ENCODE measurements at regions not wholly inside any gene's neighbourhood (a gene's known extent, or its start where the extent isn't known, plus 50 kb on each side); places are given as distances from the start of the nearest gene placed in this dataset.

DNA sequence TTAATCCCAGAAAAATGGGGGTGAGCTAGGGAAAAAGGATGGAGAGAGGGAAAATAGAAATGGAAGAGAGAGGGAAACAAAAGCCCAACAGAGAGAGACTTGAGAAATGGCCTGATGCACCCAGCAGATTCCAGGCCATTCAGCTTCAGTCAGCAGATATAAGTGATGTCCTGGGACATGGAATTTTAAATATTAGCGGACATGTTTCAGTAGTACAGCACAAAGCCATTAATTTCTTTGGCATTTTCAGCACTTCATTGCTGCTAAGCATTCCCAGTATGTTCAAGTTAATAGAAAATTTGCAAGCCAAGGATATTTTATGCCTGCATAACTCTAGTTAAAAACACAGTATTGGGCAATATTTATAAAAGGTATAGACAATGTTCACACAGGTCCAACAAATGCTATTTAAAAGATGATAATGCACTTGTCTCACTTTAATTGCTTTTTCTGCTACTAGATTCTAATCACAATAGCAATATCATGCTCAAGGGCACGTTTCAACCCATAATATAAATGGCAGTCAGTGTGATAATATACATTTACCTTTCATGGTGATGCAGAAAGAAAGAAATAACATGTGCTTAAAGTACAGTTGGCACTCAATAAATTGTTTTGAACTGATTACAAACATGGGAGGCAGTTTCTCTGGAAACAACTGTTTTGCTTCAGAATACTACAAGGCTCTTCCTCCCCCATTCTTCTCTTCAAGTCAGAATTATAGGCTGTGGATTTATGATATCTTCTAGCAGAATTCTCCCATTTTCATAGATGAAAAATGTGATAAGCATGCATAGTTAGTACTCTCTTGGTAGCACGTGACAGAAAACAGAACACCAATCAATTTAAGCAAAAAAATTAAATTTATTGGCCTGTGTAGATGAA is 108.1 kb upstream of the MAGI3 start:
- Histone ChIP-seq H4K20me1 (ENCODE audit: control insufficient read depth, insufficient read depth, insufficient read length) (no peaks in the 10 kb centered on the region), H3K79me1 (ENCODE audit: insufficient read depth, low read depth, low read length, poor library complexity, severe bottlenecking) (no peaks in the 10 kb centered on the region), H2BK120ac (ENCODE audit: low read depth, low read length, poor library complexity, severe bottlenecking) (no peak overlapping the region), H2BK20ac (ENCODE audit: low read depth, low read length, poor library complexity, severe bottlenecking) (no peak overlapping the region), H3K9me3 (ENCODE audit: control insufficient read depth, low read depth, low read length) (no peaks in the 10 kb centered on the region), H3K23me2 (ENCODE audit: insufficient read length, low read depth, low read length, poor library complexity, severe bottlenecking) (no peaks in the 10 kb centered on the region), H2BK15ac (ENCODE audit: low read depth, low read length) (no peak overlapping the region), H3K27me3 (ENCODE audit: insufficient read depth, low read length) (no peaks in the 10 kb centered on the region), H3K23ac (ENCODE audit: insufficient read length, low read depth, low read length) (no peak overlapping the region), H3K18ac (ENCODE audit: insufficient read length, low read depth, low read length) (no peak overlapping the region), H4K8ac (replicated peaks; ENCODE audit: insufficient read length, low read depth, low read length) (no peak overlapping the region), H2AFZ (ENCODE audit: low read length) (no peak overlapping the region), H3K9ac (ENCODE audit: extremely low read depth, insufficient read length, low read length) (no peak overlapping the region), H2BK5ac (ENCODE audit: insufficient read length, low read length) (no peak overlapping the region), H4K5ac (ENCODE audit: insufficient read length, low read depth, low read length) (no peak overlapping the region), H3K4me2 (ENCODE audit: insufficient read depth, insufficient read length, low read length) (no peak overlapping the region), H2BK12ac (ENCODE audit: insufficient read length, low read depth, low read length) (no peak overlapping the region), H4K91ac (ENCODE audit: insufficient read length, low read depth, low read length) (no peak overlapping the region), H3K56ac (ENCODE audit: insufficient read length, low read depth, low read length) (no peak overlapping the region), H3K14ac (ENCODE audit: insufficient read depth, low read length) (no peak overlapping the region), H3T11ph (ENCODE audit: low read length) (no peak overlapping the region), H3K4ac (ENCODE audit: low read depth, low read length) (no peak overlapping the region), H2AK5ac (ENCODE audit: insufficient read length, low read length) (no peak overlapping the region), H3K27ac (ENCODE audit: insufficient read length, low read depth, low read length) (no peak overlapping the region), H3K4me1 (ENCODE audit: insufficient read depth, low read length) (no peaks in the 10 kb centered on the region), H3K79me2 (ENCODE audit: insufficient read depth, low read length) (no peaks in the 10 kb centered on the region)
- H3K4me1 Mint-ChIP-seq: peaks cover 10 to 18% of the 10 kb centered on the region in 2 experiments
- peaks cover 0 to 3% of the 10 kb centered on the region in 2 experiments; a peak in 1 of 5 replicates for H3K9me3 Mint-ChIP-seq
- no peaks in the 10 kb centered on the region for H3K36me3 Mint-ChIP-seq (ENCODE audit: insufficient read depth in 1 of 3, low read depth in 3 of 3)
- no peak for DNase-seq
- no peak overlapping the region for H3K27ac Mint-ChIP-seq
- peaks cover 25% of the 10 kb centered on the region for H3K27me3 Mint-ChIP-seq (ENCODE audit: low read depth)
- no peak overlapping the region for H3K4me3 Mint-ChIP-seq
- no CpG with 5 or more reads among the region's 3 CpGs for WGBS (ENCODE audit: extremely low coverage, insufficient read length, low lambda C conversion rate)
- TF ChIP-seq, protein P1, sequence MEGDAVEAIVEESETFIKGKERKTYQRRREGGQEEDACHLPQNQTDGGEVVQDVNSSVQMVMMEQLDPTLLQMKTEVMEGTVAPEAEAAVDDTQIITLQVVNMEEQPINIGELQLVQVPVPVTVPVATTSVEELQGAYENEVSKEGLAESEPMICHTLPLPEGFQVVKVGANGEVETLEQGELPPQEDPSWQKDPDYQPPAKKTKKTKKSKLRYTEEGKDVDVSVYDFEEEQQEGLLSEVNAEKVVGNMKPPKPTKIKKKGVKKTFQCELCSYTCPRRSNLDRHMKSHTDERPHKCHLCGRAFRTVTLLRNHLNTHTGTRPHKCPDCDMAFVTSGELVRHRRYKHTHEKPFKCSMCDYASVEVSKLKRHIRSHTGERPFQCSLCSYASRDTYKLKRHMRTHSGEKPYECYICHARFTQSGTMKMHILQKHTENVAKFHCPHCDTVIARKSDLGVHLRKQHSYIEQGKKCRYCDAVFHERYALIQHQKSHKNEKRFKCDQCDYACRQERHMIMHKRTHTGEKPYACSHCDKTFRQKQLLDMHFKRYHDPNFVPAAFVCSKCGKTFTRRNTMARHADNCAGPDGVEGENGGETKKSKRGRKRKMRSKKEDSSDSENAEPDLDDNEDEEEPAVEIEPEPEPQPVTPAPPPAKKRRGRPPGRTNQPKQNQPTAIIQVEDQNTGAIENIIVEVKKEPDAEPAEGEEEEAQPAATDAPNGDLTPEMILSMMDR (conservative IDR thresholded peaks at IDR 0.05): no peak
